Panc1 (cell line): ENCODE measurements at regions not wholly inside any gene's neighbourhood (a gene's known extent, or its start where the extent isn't known, plus 50 kb on each side); places are given as distances from the start of the nearest gene placed in this dataset.
A peak's percentile ranks its signal among the peaks of the same experiment; 100 is the strongest.
"Not testable (repeated sequence)": the region's sequence is repeated elsewhere in the genome, so short reads cannot be mapped to it uniquely, and the experiment has no call there.

Experiments
- ATAC-seq: fragments of 200-7000 bp; cut with Tn5 transposase; 2 replicates; pipeline ENCODE4 v1.9.1; 2020; ENCODE audit warnings: mild to moderate bottlenecking, moderate library complexity
- BruUV-seq: library from RNA; stranded (reverse); fragments of 400-500 nt; replicated peaks from 2 replicates; lab custom pipeline; 2021; lab: Mats Ljungman, UMichigan
- CTCF ChIA-PET: fragments of 300-600 bp; sonication (Branson Sonifier 250); formaldehyde crosslinking; loops from one replicate; lab custom pipeline; 2022; ENCODE audit warnings: antibody characterized with exemption; lab: Charles Lee
- POLR2A ChIA-PET: fragments of 300-600 bp; sonication (Branson Sonifier 250); formaldehyde crosslinking; loops from one replicate; lab custom pipeline; 2022; ENCODE audit warnings: antibody characterized with exemption; lab: Charles Lee
- DNase-seq: peaks from one replicate; pipeline ENCODE4 v3.0.0-alpha.2; 2010; ENCODE audit warnings: low read depth, low spot score
- H3K27ac ChIP-seq: 2 replicates; pipeline ENCODE4 v1.5.1; 2011; ENCODE audit warnings: mild to moderate bottlenecking, low read length, inconsistent platforms
- H3K27me3 ChIP-seq: fragments of 200-500 bp; sonication (Bioruptor generic); 2 replicates; pipeline ENCODE4 v1.6.0; 2014; ENCODE audit warnings: low read length, inconsistent platforms; ENCODE audit not compliant: control insufficient read depth, insufficient read depth
- H3K36me3 ChIP-seq: fragments of 200-500 bp; sonication (Bioruptor generic); 2 replicates; pipeline ENCODE4 v1.5.1; 2014; ENCODE audit warnings: inconsistent platforms, mild to moderate bottlenecking, low read length, moderate library complexity; ENCODE audit not compliant: control insufficient read depth, insufficient read depth
- H3K4me1 ChIP-seq: 2 replicates; pipeline ENCODE4 v1.5.1; 2011; ENCODE audit warnings: inconsistent platforms, mild to moderate bottlenecking, low read length, moderate library complexity; ENCODE audit not compliant: control insufficient read depth, insufficient read depth
- H3K4me3 ChIP-seq, 2 experiments: 2 replicates each; pipeline ENCODE4 v1.5.1; 2011 to 2012; ENCODE audit warnings: low read depth in 2 of 2, low read length in 2 of 2, mild to moderate bottlenecking in 2 of 2, inconsistent platforms in 1 of 2, moderate library complexity in 1 of 2
- H3K9me3 ChIP-seq: fragments of 200-500 bp; sonication (Bioruptor generic); 2 replicates; pipeline ENCODE4 v1.5.1; 2014; ENCODE audit warnings: low read depth, mild to moderate bottlenecking, inconsistent platforms, low read length, moderate library complexity; ENCODE audit not compliant: control insufficient read depth, insufficient read depth
- POLR2AphosphoS5 ChIP-seq: IDR thresholded peaks from 2 replicates; pipeline ENCODE4 v1.6.1; 2012; ENCODE audit warnings: mild to moderate bottlenecking, low read depth, low read length, moderate library complexity
- REST ChIP-seq, 2 experiments: IDR thresholded peaks; 2 replicates each; pipeline ENCODE4 v1.6.1; 2011 to 2012; ENCODE audit warnings: low read depth in 2 of 2, control low read depth in 1 of 2, low read length in 1 of 2, mild to moderate bottlenecking in 1 of 2, moderate library complexity in 1 of 2; ENCODE audit not compliant: insufficient read depth in 1 of 2
- SIN3A ChIP-seq: IDR thresholded peaks from 2 replicates; pipeline ENCODE4 v1.6.1; 2012; ENCODE audit warnings: low read depth, mild to moderate bottlenecking, low read length, moderate library complexity, borderline replicate concordance; ENCODE audit not compliant: insufficient read depth
- TCF7L2 ChIP-seq: IDR thresholded peaks from 2 replicates; pipeline ENCODE4 v1.6.1; 2011; ENCODE audit warnings: mild to moderate bottlenecking, low read depth, low read length, inconsistent platforms
- in situ Hi-C: cut with HindIII; loops from 2 replicates; pipeline ENCODE4 v1.10.0; 2016; ENCODE audit warnings: low sequenced_read_pairs, low pct_unique_long_range_greater_than_20kb
- intact Hi-C: fragments of 100-400 bp; cut with micrococcal nuclease; formaldehyde crosslinking; loops from one replicate; pipeline ENCODE4 v1.10.0; 2022; ENCODE audit not compliant: unreplicated experiment
- TF ChIP-seq, protein P1 (sequence below): fragments of 450-650 bp; IDR thresholded peaks from 2 replicates; pipeline ENCODE4 v1.5.1; 2017; ENCODE audit warnings: mild to moderate bottlenecking

DNA sequence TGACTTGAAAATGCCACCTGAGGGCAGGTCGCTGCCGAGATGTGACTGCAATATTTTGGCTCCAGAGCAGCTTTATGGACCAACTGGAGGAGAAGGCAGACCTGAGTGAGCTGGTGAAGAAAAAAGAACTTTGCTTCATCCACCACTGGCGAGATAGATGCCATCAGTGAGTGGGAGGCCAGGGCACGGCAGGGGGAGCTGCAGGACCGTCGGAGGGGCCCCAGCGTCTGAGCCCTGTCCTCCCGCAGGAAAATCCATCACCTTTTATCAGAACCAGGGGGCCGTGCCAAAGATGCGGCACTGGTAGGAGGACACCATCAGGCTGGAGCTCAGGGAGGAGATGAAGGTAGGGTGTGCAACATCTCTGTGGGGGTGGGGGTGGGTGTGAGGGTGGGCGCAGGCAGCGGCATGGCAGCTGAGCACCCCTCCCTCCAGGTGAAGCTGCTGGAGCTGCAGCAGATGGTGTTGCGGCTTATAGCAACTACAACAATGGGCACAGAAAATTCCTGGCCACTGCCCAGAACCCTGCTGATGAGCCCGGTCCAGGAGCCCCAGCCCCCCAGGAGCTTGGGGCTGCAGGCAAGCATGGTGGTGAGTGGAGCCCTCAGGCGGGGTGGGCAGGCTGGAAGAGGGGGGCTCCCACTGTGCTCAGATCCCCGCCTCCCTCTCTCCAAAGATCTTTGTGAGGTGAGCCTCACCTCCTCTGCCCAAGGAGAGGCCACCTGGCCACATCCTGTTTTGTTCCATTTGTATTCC, 102.4 kb upstream of the FAN1 start:
- POLR2A ChIA-PET, H3K27me3 ChIP-seq, BruUV-seq, in situ Hi-C loops, H3K27ac ChIP-seq, H3K36me3 ChIP-seq, H3K9me3 ChIP-seq, DNase-seq, H3K4me3 ChIP-seq, intact Hi-C loops, ATAC-seq, H3K4me1 ChIP-seq: not testable (repeated sequence)
- CTCF ChIA-PET = interaction anchor here (0.6 kb wide), 1 partner anchor 102 kb away, joined by 7 read pairs; no protein-coding TSS in a partner anchor
- TF ChIP-seq, protein P1, sequence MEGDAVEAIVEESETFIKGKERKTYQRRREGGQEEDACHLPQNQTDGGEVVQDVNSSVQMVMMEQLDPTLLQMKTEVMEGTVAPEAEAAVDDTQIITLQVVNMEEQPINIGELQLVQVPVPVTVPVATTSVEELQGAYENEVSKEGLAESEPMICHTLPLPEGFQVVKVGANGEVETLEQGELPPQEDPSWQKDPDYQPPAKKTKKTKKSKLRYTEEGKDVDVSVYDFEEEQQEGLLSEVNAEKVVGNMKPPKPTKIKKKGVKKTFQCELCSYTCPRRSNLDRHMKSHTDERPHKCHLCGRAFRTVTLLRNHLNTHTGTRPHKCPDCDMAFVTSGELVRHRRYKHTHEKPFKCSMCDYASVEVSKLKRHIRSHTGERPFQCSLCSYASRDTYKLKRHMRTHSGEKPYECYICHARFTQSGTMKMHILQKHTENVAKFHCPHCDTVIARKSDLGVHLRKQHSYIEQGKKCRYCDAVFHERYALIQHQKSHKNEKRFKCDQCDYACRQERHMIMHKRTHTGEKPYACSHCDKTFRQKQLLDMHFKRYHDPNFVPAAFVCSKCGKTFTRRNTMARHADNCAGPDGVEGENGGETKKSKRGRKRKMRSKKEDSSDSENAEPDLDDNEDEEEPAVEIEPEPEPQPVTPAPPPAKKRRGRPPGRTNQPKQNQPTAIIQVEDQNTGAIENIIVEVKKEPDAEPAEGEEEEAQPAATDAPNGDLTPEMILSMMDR = peak; percentile 67

GRCh38 chr15:30802001-30802400, 101.7 kb upstream of the FAN1 start:
- H3K27ac ChIP-seq, H3K36me3 ChIP-seq, intact Hi-C loops, DNase-seq, H3K4me1 ChIP-seq, H3K27me3 ChIP-seq, ATAC-seq, BruUV-seq, H3K4me3 ChIP-seq, H3K9me3 ChIP-seq, in situ Hi-C loops: not testable (repeated sequence)
- ChIA-PET POLR2A (interaction anchor here (0.6 kb wide), 2 partner anchors 137 to 151 kb away, joined by 5 to 7 read pairs; no protein-coding TSS in a partner anchor), CTCF (interaction anchor here (0.6 kb wide), 1 partner anchor 101 kb away, joined by 7 read pairs; no protein-coding TSS in a partner anchor)

DNA sequence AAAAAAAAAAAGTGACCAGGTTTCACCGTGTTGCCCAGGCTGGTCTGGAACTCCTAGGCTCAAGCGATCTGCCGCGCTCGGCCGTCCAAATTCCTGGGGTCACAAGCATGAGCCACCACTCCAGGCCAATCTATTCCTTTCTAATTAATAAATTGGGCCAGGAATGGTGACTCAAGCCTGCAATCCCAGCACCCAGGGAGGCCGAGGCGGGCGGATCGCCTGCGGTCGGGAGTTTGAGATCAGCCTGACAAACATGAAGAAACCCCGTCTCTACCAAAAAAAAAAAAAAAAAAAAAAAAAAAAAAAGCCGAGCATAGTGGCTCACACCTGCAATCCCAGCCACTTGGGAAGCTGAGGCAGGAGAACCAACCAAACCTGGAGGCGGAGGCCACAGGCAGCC, 100.0 kb upstream of the FAN1 start:
- CTCF ChIA-PET = interaction anchor here (0.5 kb wide), 1 partner anchor 32 kb away, joined by 3 read pairs; no protein-coding TSS in a partner anchor

GRCh38 chr15:30816430-30816829, 87.3 kb upstream of the FAN1 start:
- Histone ChIP-seq H3K9me3 (no peaks in the 10 kb centered on the region), H3K36me3 (no peaks in the 10 kb centered on the region), H3K27me3 (no peaks in the 10 kb centered on the region), H3K4me1 (no peaks in the 10 kb centered on the region), H3K4me3 (no peak overlapping the region), H3K27ac (no peak overlapping the region)
- ATAC-seq (no peak), DNase-seq (no peak)
- TF ChIP-seq SIN3A (no peak), REST (IDR thresholded peaks at IDR 0.05; ENCODE audit: insufficient read depth in 1 of 2, low read depth in 2 of 2, low read length in 1 of 2) (no peak), TCF7L2 (no peak), POLR2AphosphoS5 (no peak)
- TF ChIP-seq, protein P1 = no peak
- intact Hi-C loops (no loop called here), in situ Hi-C loops (no loop called here)
- BruUV-seq = no TSS peak
- POLR2A ChIA-PET = no interaction called here
- CTCF ChIA-PET = no interaction called here

More for the DNA sequence above, 100.0 kb upstream of the FAN1 start:
- BruUV-seq, H3K36me3 ChIP-seq, H3K4me3 ChIP-seq, DNase-seq, H3K9me3 ChIP-seq, POLR2A ChIA-PET, H3K4me1 ChIP-seq, ATAC-seq, in situ Hi-C loops, intact Hi-C loops, H3K27me3 ChIP-seq, H3K27ac ChIP-seq: not testable (repeated sequence)
